Vagina (tissue), 2 donors: ENCODE measurements at regions not wholly inside any gene's neighbourhood (a gene's known extent, or its start where the extent isn't known, plus 50 kb on each side); places are given as distances from the start of the nearest gene placed in this dataset.

Experiments
- POLR2A ChIP-seq, 2 donors: fragments of 450-650 bp; IDR thresholded peaks; one replicate each; pipeline ENCODE4 v1.6.1; 2017; ENCODE audit warnings: antibody characterized with exemption in 2 of 2, mild to moderate bottlenecking in 2 of 2, moderate library complexity in 2 of 2
- POLR2AphosphoS5 ChIP-seq, 2 donors: sonication (generic); formaldehyde crosslinking; IDR thresholded peaks; one replicate each; pipeline ENCODE4 v1.9.0; 2017; ENCODE audit warnings: antibody characterized with exemption in 2 of 2, mild to moderate bottlenecking in 2 of 2, low read depth in 1 of 2; ENCODE audit not compliant: insufficient read depth in 1 of 2
- TF ChIP-seq, protein P1 (sequence below), 3 experiments: fragments of 450-650 bp in 2 of 3; fragments of 200-600 bp in 1 of 3; sonication (generic) in 1 of 3; IDR thresholded peaks; one replicate each; pipeline ENCODE4 v1.5.1; 2017 to 2019; ENCODE audit warnings: antibody characterized with exemption in 3 of 3, mild to moderate bottlenecking in 2 of 3, moderate library complexity in 2 of 3

DNA sequence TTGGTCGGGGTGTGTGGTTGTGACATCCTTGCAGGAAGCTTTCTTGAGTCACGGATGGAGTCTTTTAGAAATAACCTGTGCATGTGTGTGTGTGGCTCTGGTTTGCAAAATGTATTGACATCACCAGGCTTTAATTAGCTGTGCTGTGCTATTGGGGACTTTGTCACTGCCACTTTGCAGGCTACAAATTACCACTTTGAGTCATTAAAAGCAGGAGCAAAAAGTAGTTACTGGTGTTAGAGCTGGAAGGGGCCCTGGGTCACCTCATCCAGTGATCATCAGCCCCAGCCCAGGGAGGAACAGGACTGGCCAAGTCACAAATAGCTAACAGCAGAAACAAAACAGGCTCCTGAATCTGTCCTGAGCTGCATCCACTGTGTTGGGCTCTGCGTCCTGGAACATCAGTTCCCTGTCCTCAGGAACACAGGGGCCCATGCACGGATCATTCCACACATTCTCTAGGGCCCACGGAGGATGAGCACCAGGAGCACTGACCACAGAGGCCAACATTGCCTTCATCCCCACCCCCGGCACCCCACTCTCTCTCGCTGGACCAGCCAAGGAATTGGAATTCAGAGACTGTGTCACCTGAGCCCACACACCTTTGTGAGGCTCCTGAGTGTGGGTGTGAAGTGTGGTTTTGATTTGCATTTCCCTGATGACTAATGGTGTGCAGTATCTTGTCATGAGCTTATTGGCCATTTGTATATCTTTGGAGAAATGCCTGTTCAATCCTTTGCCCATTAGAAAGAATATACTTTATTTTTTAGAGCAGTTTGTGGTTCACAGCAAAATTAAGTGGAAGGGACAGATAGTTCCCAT lies 280.1 kb upstream of the C1orf174 start:
- TF ChIP-seq, protein P1, sequence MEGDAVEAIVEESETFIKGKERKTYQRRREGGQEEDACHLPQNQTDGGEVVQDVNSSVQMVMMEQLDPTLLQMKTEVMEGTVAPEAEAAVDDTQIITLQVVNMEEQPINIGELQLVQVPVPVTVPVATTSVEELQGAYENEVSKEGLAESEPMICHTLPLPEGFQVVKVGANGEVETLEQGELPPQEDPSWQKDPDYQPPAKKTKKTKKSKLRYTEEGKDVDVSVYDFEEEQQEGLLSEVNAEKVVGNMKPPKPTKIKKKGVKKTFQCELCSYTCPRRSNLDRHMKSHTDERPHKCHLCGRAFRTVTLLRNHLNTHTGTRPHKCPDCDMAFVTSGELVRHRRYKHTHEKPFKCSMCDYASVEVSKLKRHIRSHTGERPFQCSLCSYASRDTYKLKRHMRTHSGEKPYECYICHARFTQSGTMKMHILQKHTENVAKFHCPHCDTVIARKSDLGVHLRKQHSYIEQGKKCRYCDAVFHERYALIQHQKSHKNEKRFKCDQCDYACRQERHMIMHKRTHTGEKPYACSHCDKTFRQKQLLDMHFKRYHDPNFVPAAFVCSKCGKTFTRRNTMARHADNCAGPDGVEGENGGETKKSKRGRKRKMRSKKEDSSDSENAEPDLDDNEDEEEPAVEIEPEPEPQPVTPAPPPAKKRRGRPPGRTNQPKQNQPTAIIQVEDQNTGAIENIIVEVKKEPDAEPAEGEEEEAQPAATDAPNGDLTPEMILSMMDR (IDR thresholded peaks at IDR 0.05), result no peak
- no peak for TF ChIP-seq POLR2AphosphoS5 (IDR thresholded peaks at IDR 0.05; ENCODE audit: insufficient read depth in 1 of 2, low read depth in 1 of 2)
- TF ChIP-seq POLR2A (IDR thresholded peaks at IDR 0.05), result no peak
